Stimulated activated CD4-positive, alpha-beta T cell treated with anti-CD3 and anti-CD28 coated beads, Interleukin-1b, Interleukin-23, amount 100 ng/mL, for 4 hours (primary cell): ENCODE measurements at regions not wholly inside any gene's neighbourhood (a gene's known extent, or its start where the extent isn't known, plus 50 kb on each side); places are given as distances from the start of the nearest gene placed in this dataset.
A peak's percentile ranks its signal among the peaks of the same experiment; 100 is the strongest.

Source experiments
- DNase-seq, 2 donors: peaks; one replicate each; pipeline ENCODE4 v3.0.0-alpha.2; 2020; ENCODE audit warnings: low read depth in 2 of 2

- peak; percentile 91 to 92 for DNase-seq
These were observed 53.8 kb downstream of the IER5 start for GRCh38 chr1:181142096-181142958.

GRCh38 chr1:181143102-181143859, 54.8 kb downstream of the IER5 start:
- DNase-seq: no peak

GRCh38 chr1:181144238-181144637, 55.7 kb downstream of the IER5 start:
- no peak for DNase-seq

GRCh38 chr1:181148636-181149035, 60.1 kb downstream of the IER5 start:
- no peak for DNase-seq

GRCh38 chr1:181149326-181150125, 61.0 kb downstream of the IER5 start:
- DNase-seq: peak in 1 of 2 donors; percentile 43

GRCh38 chr1:181150273-181150672, 61.8 kb downstream of the IER5 start:
- DNase-seq: no peak

GRCh38 chr1:181150842-181151241, 62.3 kb downstream of the IER5 start:
- DNase-seq: no peak

- no peak for DNase-seq
These were observed 63.2 kb downstream of the IER5 start for GRCh38 chr1:181151378-181152326.

GRCh38 chr1:181152892-181153633, 64.6 kb downstream of the IER5 start:
- no peak for DNase-seq

GRCh38 chr1:181153634-181153961, 65.1 kb downstream of the IER5 start:
- no peak for DNase-seq

- no peak for DNase-seq
These were observed 66.8 kb downstream of the IER5 start for GRCh38 chr1:181155339-181155738.

- DNase-seq: no peak
These were observed 71.1 kb downstream of the IER5 start for GRCh38 chr1:181159451-181160140.

GRCh38 chr1:181160322-181160721, 71.8 kb downstream of the IER5 start:
- no peak for DNase-seq

- DNase-seq: no peak
These were observed 72.7 kb downstream of the IER5 start for GRCh38 chr1:181160998-181161870.

- DNase-seq: no peak
These were observed 75.2 kb downstream of the IER5 start for GRCh38 chr1:181163662-181164061.

GRCh38 chr1:181166377-181167196, 78.1 kb downstream of the IER5 start:
- DNase-seq: peak; percentile 42 to 63

GRCh38 chr1:181169281-181169865, 80.9 kb downstream of the IER5 start:
- DNase-seq: no peak

GRCh38 chr1:181170194-181170593, 81.7 kb downstream of the IER5 start:
- DNase-seq: no peak
